Mesendoderm (in vitro differentiated cells): ENCODE measurements at regions not wholly inside any gene's neighbourhood (a gene's known extent, or its start where the extent isn't known, plus 50 kb on each side); places are given as distances from the start of the nearest gene placed in this dataset.

Source experiments
- DNase-seq: peaks from one replicate; pipeline ENCODE4 v3.0.0; 2013
- H2AK5ac ChIP-seq: 2 replicates; pipeline ENCODE4 v1.6.1; 2013; ENCODE audit warnings: low read length, inconsistent platforms
- H2BK120ac ChIP-seq: 2 replicates; pipeline ENCODE4 v1.6.1; 2013; ENCODE audit warnings: low read depth, mild to moderate bottlenecking, low read length, moderate library complexity, mixed read lengths
- H2BK15ac ChIP-seq: replicated peaks from 2 replicates; pipeline ENCODE4 v1.6.1; 2013; ENCODE audit warnings: low read depth, mild to moderate bottlenecking, moderate library complexity
- H2BK5ac ChIP-seq: 2 replicates; pipeline ENCODE4 v1.6.1; 2013; ENCODE audit warnings: low read length, inconsistent platforms
- H3K18ac ChIP-seq: 2 replicates; pipeline ENCODE4 v1.6.1; 2013; ENCODE audit warnings: mild to moderate bottlenecking, low read length, mixed read lengths
- H3K23ac ChIP-seq: one replicate; pipeline ENCODE4 v1.6.1; 2013; ENCODE audit warnings: low read length
- H3K27ac ChIP-seq: 2 replicates; pipeline ENCODE4 v1.5.1; 2013; ENCODE audit warnings: low read depth, mild to moderate bottlenecking, inconsistent platforms, low read length, moderate library complexity
- H3K27me3 ChIP-seq: 2 replicates; pipeline ENCODE4 v1.6.1; 2013; ENCODE audit warnings: low read length, control low read depth, mild to moderate bottlenecking, inconsistent platforms; ENCODE audit not compliant: insufficient read depth, poor library complexity
- H3K36me3 ChIP-seq: 2 replicates; pipeline ENCODE4 v1.6.1; 2013; ENCODE audit warnings: low read length, inconsistent platforms; ENCODE audit not compliant: control insufficient read depth, insufficient read depth
- H3K4ac ChIP-seq: one replicate; pipeline ENCODE4 v1.6.1; 2013; ENCODE audit warnings: low read depth, mild to moderate bottlenecking, low read length, moderate library complexity
- H3K4me1 ChIP-seq: 2 replicates; pipeline ENCODE4 v1.6.1; 2013; ENCODE audit warnings: low read depth, low read length, inconsistent platforms; ENCODE audit not compliant: control insufficient read depth
- H3K4me2 ChIP-seq: 2 replicates; pipeline ENCODE4 v1.6.1; 2013; ENCODE audit warnings: low read length
- H3K4me3 ChIP-seq: 2 replicates; pipeline ENCODE4 v1.5.1; 2013; ENCODE audit warnings: mild to moderate bottlenecking, low read length
- H3K56ac ChIP-seq: one replicate; pipeline ENCODE4 v1.6.1; 2013; ENCODE audit warnings: low read length
- H3K79me1 ChIP-seq: 2 replicates; pipeline ENCODE4 v1.6.1; 2013; ENCODE audit warnings: low read length, inconsistent platforms
- H3K79me2 ChIP-seq: 2 replicates; pipeline ENCODE4 v1.6.1; 2013; ENCODE audit warnings: mild to moderate bottlenecking, low read length; ENCODE audit not compliant: control insufficient read depth, insufficient read depth
- H3K9ac ChIP-seq: 2 replicates; pipeline ENCODE4 v1.6.1; 2013; ENCODE audit warnings: low read length, inconsistent platforms
- H4K5ac ChIP-seq: one replicate; pipeline ENCODE4 v1.6.1; 2013; ENCODE audit warnings: low read length
- H4K8ac ChIP-seq: one replicate; pipeline ENCODE4 v1.6.1; 2013; ENCODE audit warnings: low read depth, mild to moderate bottlenecking, control low read depth, low read length, moderate library complexity
- WGBS: extraction: QIAGEN DNeasy Blood & Tissue Kit; methylation state at CpG from one replicate; pipeline ENCODE4 v1.1.7; 2013; ENCODE audit warnings: low lambda C conversion rate, missing lambda C conversion rate; ENCODE audit not compliant: insufficient coverage; ENCODE audit errors: extremely low coverage; 5-methylcytosine and 5-hydroxymethylcytosine counted together

DNA sequence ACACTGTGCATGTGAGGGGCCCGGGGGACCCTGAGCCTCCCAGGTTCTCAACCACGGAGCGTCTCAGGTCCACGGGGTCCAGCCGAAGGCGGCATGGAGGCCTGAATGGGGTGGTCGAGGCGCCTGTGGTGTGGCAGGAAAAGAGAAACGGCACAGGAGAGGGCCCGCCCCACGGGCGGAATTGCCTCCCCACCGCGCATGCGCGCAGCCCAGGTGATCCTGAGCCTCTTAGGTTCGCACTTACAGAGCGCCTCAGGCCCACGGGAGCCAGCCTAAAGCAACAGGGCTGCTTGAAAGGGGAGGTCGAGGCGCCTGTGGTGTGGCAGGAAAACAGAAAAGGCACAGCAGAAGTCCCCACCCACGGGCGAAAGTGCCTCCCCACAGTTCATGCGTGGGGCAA lies 311.0 kb downstream of the ALG10 start:
- H3K4ac ChIP-seq: no peak overlapping the region
- no peak overlapping the region for H2AK5ac ChIP-seq
- H4K5ac ChIP-seq: no peak overlapping the region
- H3K79me2 ChIP-seq: no peaks in the 10 kb centered on the region
- DNase-seq: no peak
- no peaks in the 10 kb centered on the region for H3K4me1 ChIP-seq
- H3K27me3 ChIP-seq: no peaks in the 10 kb centered on the region
- no peak overlapping the region for H4K8ac ChIP-seq
- no peak overlapping the region for H3K4me3 ChIP-seq
- H2BK15ac ChIP-seq: no peak overlapping the region
- no peak overlapping the region for H3K4me2 ChIP-seq
- no peaks in the 10 kb centered on the region for H3K36me3 ChIP-seq
- H3K56ac ChIP-seq: no peak overlapping the region
- no peak overlapping the region for H3K23ac ChIP-seq
- no peaks in the 10 kb centered on the region for H3K79me1 ChIP-seq
- no peak overlapping the region for H3K9ac ChIP-seq
- H3K27ac ChIP-seq: no peak overlapping the region
- WGBS: no CpG with 5 or more reads among the region's 24 CpGs
- H2BK5ac ChIP-seq: no peak overlapping the region
- no peak overlapping the region for H2BK120ac ChIP-seq
- H3K18ac ChIP-seq: no peak overlapping the region

DNA sequence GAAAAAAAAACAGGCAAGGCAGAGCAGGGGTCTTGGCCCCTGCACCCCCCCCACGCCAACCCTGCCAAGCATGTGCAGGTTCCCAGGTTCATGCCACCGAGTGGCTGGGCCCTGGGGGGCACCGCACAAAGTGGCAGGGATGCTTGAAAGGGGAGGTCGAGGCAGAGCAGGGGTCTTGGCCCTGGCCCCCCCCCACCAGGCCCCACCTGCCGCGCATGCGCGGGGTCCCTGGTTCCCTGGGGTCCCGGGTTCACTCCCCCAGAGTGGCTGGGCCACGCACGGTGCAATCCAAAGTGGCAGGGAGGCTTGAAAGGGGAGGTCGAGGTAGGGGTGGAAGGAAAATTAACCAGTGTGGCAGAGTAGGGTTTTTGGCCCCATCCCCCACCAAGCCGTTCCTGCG lies 312.2 kb downstream of the ALG10 start:
- Histone ChIP-seq H3K4me3 (no peak overlapping the region), H2AK5ac (no peak overlapping the region), H4K8ac (no peak overlapping the region), H2BK5ac (no peak overlapping the region), H3K23ac (no peak overlapping the region), H3K4me1 (no peaks in the 10 kb centered on the region), H2BK15ac (no peak overlapping the region), H3K27ac (no peak overlapping the region), H3K36me3 (no peaks in the 10 kb centered on the region), H3K27me3 (no peaks in the 10 kb centered on the region), H3K9ac (no peak overlapping the region), H3K56ac (no peak overlapping the region), H4K5ac (no peak overlapping the region), H3K4ac (no peak overlapping the region), H3K79me1 (no peaks in the 10 kb centered on the region), H3K18ac (no peak overlapping the region), H2BK120ac (no peak overlapping the region), H3K79me2 (no peaks in the 10 kb centered on the region), H3K4me2 (no peak overlapping the region)
- no CpG with 5 or more reads among the region's 14 CpGs for WGBS
- DNase-seq: no peak

DNA sequence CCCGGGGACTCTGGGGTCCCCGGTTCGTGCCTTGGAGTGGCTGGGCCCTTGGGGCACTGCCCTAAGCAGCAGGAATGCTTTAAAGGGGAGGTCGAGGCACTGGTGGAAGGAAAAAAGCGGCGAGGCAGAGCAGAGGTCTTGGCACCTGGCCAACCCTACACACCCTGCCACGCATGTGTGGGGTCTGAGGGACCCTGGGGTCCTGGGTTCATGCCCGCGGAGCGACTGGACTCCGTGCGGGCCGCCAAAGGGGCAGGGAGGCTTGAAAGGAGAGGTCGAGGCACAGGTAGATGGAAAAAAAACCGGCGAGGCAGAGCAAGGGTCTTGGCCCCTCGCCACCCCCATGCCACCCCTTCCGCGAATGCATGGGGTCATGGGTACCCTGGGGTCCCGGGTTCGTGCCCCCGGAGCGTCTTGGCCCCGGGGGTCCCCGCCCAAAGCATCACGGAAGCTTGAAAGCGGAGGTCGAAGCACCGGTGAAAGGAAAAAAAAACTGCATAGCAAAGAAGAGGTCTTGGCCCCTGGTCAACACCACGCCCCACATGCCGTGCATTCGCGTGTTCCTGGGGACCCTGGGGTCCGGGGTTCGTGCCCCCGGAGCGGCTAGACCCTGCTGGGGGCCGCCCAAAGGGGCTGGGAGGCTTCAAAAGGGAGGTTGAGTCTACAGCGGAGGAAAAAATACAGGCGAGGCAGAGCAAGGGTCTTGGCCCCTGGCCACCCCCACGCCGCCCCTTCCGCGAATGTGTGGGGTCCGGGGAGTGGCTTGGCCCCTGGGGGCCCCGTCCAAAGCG lies 312.9 kb downstream of the ALG10 start:
- Histone ChIP-seq H3K27me3 (no peaks in the 10 kb centered on the region), H3K36me3 (no peaks in the 10 kb centered on the region), H3K18ac (no peak overlapping the region), H3K79me2 (no peaks in the 10 kb centered on the region), H3K9ac (no peak overlapping the region), H2BK5ac (no peak overlapping the region), H3K56ac (no peak overlapping the region), H3K27ac (no peak overlapping the region), H2BK120ac (no peak overlapping the region), H3K4me2 (no peak overlapping the region), H3K23ac (no peak overlapping the region), H4K8ac (no peak overlapping the region), H3K4me3 (no peak overlapping the region), H4K5ac (no peak overlapping the region), H3K4me1 (no peaks in the 10 kb centered on the region), H2BK15ac (no peak overlapping the region), H2AK5ac (no peak overlapping the region), H3K79me1 (no peaks in the 10 kb centered on the region), H3K4ac (no peak overlapping the region)
- no peak for DNase-seq
- no CpG with 5 or more reads among the region's 47 CpGs for WGBS

DNA sequence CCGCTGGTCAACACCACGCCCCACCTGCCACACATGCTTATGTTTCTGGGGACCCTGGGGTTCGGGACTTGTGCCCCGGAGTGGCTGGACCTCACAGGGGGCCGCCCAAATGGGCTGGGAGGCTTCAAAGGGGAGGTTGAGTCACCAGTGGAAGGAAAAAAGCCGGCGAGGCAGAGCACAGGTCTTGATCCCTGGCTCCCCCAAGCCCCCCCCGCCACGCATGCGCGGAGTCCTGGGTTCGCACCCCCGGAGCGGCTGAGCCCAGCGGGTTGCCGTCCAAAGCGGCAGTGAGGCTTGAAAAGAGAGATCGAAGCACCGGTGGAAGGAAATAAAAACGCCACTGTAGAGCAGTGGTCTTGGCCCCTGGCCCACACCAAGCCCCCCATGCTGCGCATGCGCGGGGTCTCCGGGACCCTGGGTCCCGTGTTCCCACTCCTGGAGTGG lies 313.5 kb downstream of the ALG10 start:
- no CpG with 5 or more reads among the region's 25 CpGs for WGBS
- Histone ChIP-seq H3K4me2 (no peak overlapping the region), H2BK120ac (no peak overlapping the region), H3K36me3 (no peaks in the 10 kb centered on the region), H4K5ac (no peak overlapping the region), H4K8ac (no peak overlapping the region), H3K79me2 (no peaks in the 10 kb centered on the region), H3K23ac (no peak overlapping the region), H3K27me3 (no peaks in the 10 kb centered on the region), H3K79me1 (no peaks in the 10 kb centered on the region), H3K4ac (no peak overlapping the region), H2BK15ac (no peak overlapping the region), H2AK5ac (no peak overlapping the region), H3K4me3 (no peak overlapping the region), H3K18ac (no peak overlapping the region), H3K4me1 (no peaks in the 10 kb centered on the region), H3K27ac (no peak overlapping the region), H3K56ac (no peak overlapping the region), H2BK5ac (no peak overlapping the region), H3K9ac (no peak overlapping the region)
- no peak for DNase-seq

DNA sequence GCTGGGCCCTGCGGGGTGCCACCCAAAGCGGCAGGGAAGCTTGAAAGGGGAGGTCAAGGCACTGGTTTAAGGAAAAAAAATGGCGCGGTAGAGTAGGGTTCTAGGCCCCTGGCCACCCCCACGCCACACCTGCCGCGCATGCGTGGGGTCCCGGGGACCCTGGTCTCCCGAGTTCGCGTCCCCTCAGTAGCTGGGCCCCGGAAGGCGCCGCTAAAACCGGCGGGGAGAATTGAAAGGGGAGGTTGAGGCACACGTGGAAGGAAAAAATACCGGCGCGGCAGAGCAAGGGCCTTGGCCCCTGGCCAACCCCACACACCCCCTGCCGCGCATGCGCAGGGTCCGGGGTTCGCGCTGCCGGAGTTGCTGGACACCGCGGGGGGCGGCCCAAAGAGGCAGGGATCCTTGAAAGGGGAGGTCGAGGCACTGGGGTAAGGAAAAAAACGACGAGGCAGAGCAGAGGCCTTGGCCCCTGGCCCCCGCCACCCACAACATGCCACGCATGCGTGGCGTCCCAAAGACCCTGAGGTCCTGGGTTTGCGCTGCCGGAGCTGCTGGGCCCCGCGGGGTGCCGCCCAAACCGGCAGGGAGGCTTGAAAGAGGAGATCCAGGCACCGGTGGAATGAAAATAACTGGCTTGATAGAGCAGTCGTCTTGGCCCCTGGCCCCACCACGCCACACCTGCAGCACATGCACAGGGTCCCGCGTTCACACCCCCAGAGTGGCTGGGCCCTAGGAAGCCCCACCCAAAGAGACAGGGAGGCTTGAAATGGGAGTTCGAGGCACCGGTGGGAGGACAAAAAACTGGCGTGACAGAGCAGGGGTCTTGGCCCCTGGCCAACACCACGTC lies 314.5 kb downstream of the ALG10 start:
- no peak overlapping the region for H2BK120ac ChIP-seq
- H2BK5ac ChIP-seq: no peak overlapping the region
- no peaks in the 10 kb centered on the region for H3K79me1 ChIP-seq
- no peak overlapping the region for H4K8ac ChIP-seq
- DNase-seq: no peak
- H3K4me3 ChIP-seq: no peak overlapping the region
- H3K79me2 ChIP-seq: no peaks in the 10 kb centered on the region
- no peak overlapping the region for H3K23ac ChIP-seq
- H3K18ac ChIP-seq: no peak overlapping the region
- H3K4me2 ChIP-seq: no peak overlapping the region
- H2BK15ac ChIP-seq: no peak overlapping the region
- no peaks in the 10 kb centered on the region for H3K4me1 ChIP-seq
- no peak overlapping the region for H3K27ac ChIP-seq
- H3K36me3 ChIP-seq: no peaks in the 10 kb centered on the region
- no peaks in the 10 kb centered on the region for H3K27me3 ChIP-seq
- no peak overlapping the region for H3K4ac ChIP-seq
- no peak overlapping the region for H4K5ac ChIP-seq
- H2AK5ac ChIP-seq: no peak overlapping the region
- H3K56ac ChIP-seq: no peak overlapping the region
- no peak overlapping the region for H3K9ac ChIP-seq
- WGBS: no CpG with 5 or more reads among the region's 53 CpGs
